ENCODE measurements at regions not wholly inside any gene's neighbourhood (a gene's known extent, or its start where the extent isn't known, plus 50 kb on each side); places are given as distances from the start of the nearest gene placed in this dataset.

DNA sequence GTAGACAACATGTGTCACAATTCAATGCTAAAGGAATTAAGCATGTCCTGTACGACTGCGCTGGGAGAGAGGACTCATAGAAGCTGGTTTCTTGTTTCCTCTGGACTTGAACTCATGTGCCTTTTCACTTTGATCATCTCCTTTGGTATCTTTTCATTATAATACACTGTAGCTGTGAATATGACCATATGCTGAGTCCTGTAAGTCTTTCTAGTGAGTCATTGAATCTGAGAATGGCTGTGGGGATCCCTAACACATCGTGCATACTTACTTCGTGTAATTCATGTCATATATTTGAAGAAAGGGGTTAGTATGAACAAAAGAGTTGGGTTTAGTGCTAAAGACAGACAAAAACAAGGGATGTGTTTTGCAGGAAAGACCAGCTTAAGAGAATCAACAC is 148.1 kb upstream of the RUNX1 start:
- intact Hi-C loops (cut with DNase I; ENCODE audit: low total_unique reads): no loop called here
- no peak overlapping the region for H3K4me3 ChIP-seq (ENCODE audit: low read depth, poor library complexity, severe bottlenecking)
- no peak for TF ChIP-seq POLR2A (IDR thresholded peaks at IDR 0.05)
- DNase-seq (ENCODE audit: low spot score in 2 of 2): no peak
- WGBS, 2 donors: 94 to 96% methylated on average over 4 of the region's 4 CpGs

GRCh38 chr21:35196128-35196527 is 147.0 kb upstream of the RUNX1 start:
- DNase-seq (ENCODE audit: low spot score in 2 of 2): no peak
- WGBS, 2 donors: 90 to 94% methylated on average over 5 of the region's 5 CpGs
- H3K4me3 ChIP-seq (ENCODE audit: low read depth, poor library complexity, severe bottlenecking): no peak overlapping the region
- TF ChIP-seq POLR2A (IDR thresholded peaks at IDR 0.05): no peak
- TF ChIP-seq, protein P1, sequence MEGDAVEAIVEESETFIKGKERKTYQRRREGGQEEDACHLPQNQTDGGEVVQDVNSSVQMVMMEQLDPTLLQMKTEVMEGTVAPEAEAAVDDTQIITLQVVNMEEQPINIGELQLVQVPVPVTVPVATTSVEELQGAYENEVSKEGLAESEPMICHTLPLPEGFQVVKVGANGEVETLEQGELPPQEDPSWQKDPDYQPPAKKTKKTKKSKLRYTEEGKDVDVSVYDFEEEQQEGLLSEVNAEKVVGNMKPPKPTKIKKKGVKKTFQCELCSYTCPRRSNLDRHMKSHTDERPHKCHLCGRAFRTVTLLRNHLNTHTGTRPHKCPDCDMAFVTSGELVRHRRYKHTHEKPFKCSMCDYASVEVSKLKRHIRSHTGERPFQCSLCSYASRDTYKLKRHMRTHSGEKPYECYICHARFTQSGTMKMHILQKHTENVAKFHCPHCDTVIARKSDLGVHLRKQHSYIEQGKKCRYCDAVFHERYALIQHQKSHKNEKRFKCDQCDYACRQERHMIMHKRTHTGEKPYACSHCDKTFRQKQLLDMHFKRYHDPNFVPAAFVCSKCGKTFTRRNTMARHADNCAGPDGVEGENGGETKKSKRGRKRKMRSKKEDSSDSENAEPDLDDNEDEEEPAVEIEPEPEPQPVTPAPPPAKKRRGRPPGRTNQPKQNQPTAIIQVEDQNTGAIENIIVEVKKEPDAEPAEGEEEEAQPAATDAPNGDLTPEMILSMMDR (IDR thresholded peaks at IDR 0.05): no peak
- intact Hi-C loops (cut with DNase I; ENCODE audit: low total_unique reads): no loop called here

GRCh38 chr21:35195232-35195631 is 146.1 kb upstream of the RUNX1 start:
- no peak for DNase-seq (ENCODE audit: low spot score in 2 of 2)
- no peak overlapping the region for H3K4me3 ChIP-seq (ENCODE audit: low read depth, poor library complexity, severe bottlenecking)
- 88 to 95% methylated on average over 1 of the region's 1 CpG for WGBS, 2 donors
- intact Hi-C loops (cut with DNase I; ENCODE audit: low total_unique reads): no loop called here
- TF ChIP-seq, protein P1 (IDR thresholded peaks at IDR 0.05): no peak
- no peak for TF ChIP-seq POLR2A (IDR thresholded peaks at IDR 0.05)

DNA sequence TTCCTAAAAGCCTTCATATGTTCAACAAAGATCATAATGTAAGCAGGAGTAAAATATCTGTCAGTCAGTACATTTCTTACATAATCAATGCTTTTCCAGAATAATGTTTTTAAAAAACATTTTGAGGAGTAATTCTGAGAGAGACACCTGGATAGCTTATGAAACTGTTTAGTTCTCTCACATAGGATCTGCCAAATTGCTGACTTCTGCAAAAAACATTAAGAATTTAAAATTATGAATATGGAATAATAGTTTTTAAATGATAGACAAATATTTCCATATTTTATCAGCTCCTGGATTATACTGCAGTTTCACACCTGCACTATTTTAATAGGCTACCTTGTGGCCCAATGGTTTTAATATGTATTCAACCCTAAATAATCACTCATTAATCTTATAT is 142.7 kb upstream of the RUNX1 start:
- TF ChIP-seq, protein P1 (IDR thresholded peaks at IDR 0.05): no peak
- TF ChIP-seq POLR2A (IDR thresholded peaks at IDR 0.05): no peak
- DNase-seq (ENCODE audit: low spot score in 2 of 2): no peak
- no peak overlapping the region for H3K4me3 ChIP-seq (ENCODE audit: low read depth, poor library complexity, severe bottlenecking)
- intact Hi-C loops (cut with DNase I; ENCODE audit: low total_unique reads): no loop called here

GRCh38 chr21:35191128-35191527 is 142.0 kb upstream of the RUNX1 start:
- 87 to 88% methylated on average over 6 of the region's 6 CpGs for WGBS, 2 donors
- TF ChIP-seq, protein P1 (IDR thresholded peaks at IDR 0.05): no peak
- no peak for TF ChIP-seq POLR2A (IDR thresholded peaks at IDR 0.05)
- DNase-seq (ENCODE audit: low spot score in 2 of 2): no peak
- H3K4me3 ChIP-seq (ENCODE audit: low read depth, poor library complexity, severe bottlenecking): no peak overlapping the region
- intact Hi-C loops (cut with DNase I; ENCODE audit: low total_unique reads): no loop called here

GRCh38 chr21:35190201-35190701 is 141.1 kb upstream of the RUNX1 start:
- H3K4me3 ChIP-seq (ENCODE audit: low read depth, poor library complexity, severe bottlenecking): no peak overlapping the region
- intact Hi-C loops (cut with DNase I; ENCODE audit: low total_unique reads): no loop called here
- TF ChIP-seq, protein P1 (IDR thresholded peaks at IDR 0.05): no peak
- no peak for TF ChIP-seq POLR2A (IDR thresholded peaks at IDR 0.05)
- 53 to 54% methylated on average over 5 of the region's 5 CpGs for WGBS, 2 donors
- DNase-seq (ENCODE audit: low spot score in 2 of 2): no peak
